GM03348 (cell line): ENCODE measurements at regions not wholly inside any gene's neighbourhood (a gene's known extent, or its start where the extent isn't known, plus 50 kb on each side); places are given as distances from the start of the nearest gene placed in this dataset.

Experiments
- DNase-seq: peaks from one replicate; pipeline ENCODE4 v3.0.0; 2012; ENCODE audit warnings: low spot score

GRCh38 chr13:33518452-33518851 lies 232.9 kb upstream of the STARD13 start:
- DNase-seq = no peak

GRCh38 chr13:33519561-33520467 lies 234.3 kb upstream of the STARD13 start:
- peak; percentile 78 for DNase-seq

- no peak for DNase-seq
These were observed 234.9 kb upstream of the STARD13 start for GRCh38 chr13:33520468-33520839.

DNA sequence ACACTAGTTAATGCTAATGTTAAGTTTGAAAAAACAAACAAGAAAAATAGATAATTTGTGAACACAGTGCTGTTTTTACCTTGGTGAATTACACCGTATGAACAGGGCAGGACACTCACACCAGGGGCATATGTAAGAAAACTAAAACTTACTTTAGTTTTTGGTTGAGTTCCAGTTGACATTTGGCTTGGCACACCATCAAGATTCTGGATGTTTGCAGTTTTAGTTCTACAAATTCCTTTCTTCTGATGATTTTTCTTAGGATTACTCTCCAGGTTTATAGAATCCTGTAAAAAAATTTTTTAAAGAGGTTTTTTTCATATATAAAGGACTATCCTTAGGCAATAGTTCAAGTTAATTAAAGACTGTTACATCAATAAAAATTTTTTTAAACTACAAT lies 238.5 kb upstream of the STARD13 start:
- peak; percentile 36 for DNase-seq

DNA sequence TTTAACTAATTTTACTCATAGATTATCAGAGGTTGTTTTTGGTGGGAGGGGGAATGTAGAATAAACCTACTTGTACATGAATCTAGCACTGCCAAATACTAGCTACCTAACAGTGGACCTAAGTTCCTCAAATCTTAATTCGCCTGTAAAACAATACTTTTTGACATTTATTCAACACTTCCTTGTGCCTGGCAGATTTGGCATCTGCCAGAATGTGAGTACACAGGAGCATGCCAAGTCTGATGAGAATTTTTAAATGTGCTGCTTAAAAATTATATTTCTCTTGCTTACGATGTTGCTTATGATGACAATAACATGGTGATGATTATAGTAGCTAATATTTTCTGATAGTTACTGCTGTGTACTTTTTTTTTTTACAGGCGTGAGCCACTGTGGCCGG lies 240.2 kb upstream of the STARD13 start:
- no peak for DNase-seq

DNA sequence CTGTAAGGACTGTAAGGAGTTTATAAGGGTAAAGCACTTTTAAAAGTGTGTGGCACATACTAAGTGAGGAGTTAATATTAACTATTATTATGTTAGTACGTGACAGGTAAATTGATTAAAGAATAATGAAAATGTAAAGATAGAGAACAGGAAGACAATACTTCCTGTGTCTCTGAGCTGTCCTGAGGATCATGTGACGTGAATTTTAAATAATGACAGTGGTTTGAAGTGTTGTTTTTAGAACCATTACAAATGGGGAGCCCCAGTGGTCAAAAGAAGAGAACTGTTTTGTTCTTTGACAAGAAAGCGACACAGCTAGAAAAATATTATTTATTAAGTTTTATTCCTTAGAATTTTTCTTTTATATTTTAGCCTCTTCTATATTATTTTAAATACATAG lies 241.2 kb upstream of the STARD13 start:
- DNase-seq = no peak

DNA sequence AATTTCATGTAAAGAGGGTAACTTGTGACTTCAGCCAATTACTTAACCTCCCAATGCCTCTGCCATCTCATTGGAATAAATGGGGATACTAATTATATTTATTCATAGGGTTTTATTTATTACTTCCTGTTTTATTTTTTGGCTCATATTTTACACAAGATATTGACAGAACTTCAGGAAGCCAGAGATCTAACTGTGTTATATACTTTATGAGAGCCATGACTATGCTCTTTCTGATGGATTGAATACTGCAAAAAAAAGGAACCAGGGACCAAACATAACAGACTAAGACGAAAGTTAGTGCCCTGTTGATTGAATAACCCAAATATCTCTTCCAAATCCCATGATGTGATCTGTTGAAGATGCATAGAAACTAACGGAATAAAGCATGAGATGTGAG lies 243.3 kb upstream of the STARD13 start:
- no peak for DNase-seq

- DNase-seq = no peak
These were observed 245.9 kb upstream of the STARD13 start for GRCh38 chr13:33531484-33531883.

DNA sequence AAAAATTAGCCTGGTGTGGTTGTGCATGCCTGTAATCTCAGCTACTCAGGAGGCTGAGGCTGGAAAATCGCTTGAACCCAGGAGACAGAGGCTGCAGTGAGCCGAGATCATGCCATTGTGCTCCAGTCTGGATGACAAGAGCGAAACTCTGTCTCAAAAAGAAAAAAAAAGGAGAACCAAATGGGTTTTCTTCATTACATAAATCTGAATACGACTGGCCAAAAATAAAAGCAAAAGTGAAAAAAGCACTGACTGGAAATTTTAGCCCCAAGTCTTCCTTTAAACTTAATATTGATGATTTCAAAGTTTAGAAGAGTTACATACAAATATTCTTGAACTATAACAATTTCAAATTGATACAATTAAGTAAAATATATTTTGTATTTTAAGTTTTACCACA lies 249.5 kb upstream of the STARD13 start:
- DNase-seq = no peak

DNA sequence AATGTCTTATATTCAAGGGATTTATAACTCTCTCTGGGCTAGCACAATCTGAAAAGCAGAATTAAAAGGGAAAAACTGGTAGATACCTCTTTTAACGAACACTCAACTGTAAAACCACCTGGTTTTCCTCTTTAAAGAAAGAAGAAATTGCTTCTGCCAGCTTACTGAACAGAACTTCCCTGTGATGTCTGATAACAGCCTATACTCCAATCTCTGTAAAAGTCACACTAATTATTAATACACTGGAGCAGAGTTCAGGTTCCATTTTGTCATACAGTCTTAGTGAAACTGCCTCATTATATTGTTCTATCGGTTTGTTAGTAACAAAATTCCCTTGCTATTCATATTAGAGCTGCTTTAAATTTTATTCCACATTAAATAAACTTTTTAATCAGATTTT lies 251.0 kb upstream of the STARD13 start:
- no peak for DNase-seq

GRCh38 chr13:33537026-33537425 lies 251.5 kb upstream of the STARD13 start:
- DNase-seq = no peak

DNA sequence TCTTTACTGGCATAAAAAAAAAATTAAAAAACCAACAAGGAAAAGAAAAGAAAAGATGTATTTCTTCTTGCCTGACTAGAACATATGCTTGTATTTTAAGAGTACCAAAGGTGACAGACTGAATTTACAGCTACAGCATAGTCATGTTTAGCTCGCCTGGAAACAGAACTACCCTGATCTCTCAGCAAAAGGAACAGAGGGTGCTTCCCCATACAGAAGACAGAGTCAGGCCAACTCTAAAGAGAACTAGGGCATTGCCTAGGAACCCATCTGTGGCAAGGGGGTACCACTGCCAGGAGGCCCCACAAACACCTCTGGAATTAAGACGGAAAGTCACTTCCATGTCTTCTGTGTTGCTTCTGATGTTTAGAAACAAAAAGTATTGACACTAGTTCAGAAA lies 252.1 kb upstream of the STARD13 start:
- DNase-seq = no peak

GRCh38 chr13:33541456-33541855 lies 255.9 kb upstream of the STARD13 start:
- DNase-seq = no peak

DNA sequence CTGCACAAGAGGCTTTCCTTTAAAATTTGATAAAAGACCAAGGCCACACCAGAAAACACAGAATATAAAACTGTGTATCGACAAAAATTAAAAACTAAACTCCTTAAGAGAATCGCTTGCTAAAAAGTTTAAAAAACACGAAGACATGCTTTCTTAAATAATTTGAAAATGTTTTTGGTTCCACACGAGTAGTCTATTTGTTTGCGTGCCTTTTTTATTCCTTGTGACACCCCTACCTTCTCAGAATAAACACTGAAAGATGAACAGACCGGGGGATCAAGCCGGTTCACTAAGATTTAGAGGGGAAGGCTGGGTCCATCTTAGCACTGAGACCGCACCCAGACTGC lies 256.4 kb upstream of the STARD13 start:
- DNase-seq = no peak

- peak; percentile 97 for DNase-seq
These were observed 256.9 kb upstream of the STARD13 start for GRCh38 chr13:33542309-33543088.

GRCh38 chr13:33543089-33543459 lies 257.5 kb upstream of the STARD13 start:
- DNase-seq = no peak

DNA sequence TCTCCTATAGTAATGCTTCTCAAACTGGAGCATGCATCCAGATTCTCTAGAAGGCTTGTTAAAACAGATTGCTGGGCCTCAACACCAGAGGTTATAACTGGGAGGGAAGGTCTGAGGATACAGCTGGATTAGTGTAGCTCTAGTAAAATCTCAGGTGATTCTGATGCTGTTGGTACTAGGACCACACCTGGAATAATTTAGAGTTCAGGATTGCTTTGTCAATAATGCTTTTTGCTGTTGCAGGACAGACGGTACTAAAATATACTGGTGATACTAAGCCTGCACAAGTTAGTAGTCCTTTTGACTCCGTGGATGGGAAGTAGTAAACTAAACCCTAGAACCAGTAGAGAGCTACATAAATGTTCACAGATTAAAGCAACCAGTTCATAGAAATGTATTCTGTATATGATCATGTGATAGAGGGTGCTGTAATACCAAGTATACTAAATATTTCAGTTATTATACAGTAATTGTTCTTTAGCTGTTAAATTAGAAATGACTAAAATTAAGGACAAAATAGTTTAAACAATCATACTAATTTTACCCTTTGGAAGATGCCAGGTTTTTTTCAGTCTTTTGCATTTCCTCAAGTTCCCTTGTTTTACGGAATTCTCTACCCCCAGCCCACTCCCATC lies 258.2 kb upstream of the STARD13 start:
- DNase-seq = no peak

DNA sequence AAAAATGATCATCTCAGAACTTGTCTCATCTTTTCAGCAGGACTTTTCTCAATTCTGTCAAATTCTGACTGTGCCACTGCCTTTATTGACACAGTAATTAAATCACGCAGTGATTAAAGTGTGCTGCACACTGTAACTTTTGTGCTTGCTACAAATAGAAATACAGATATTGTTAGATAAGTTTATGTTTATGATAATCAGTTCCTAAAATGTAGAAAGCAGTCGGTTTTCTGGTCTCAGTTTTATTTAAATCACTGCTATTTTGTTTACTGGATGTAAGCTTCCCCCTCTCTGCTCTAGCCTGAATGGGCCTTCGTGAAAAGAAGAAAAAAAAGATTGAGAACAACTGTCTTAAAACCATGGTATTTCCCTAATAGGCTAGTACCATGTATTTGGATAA lies 258.8 kb upstream of the STARD13 start:
- no peak for DNase-seq

DNA sequence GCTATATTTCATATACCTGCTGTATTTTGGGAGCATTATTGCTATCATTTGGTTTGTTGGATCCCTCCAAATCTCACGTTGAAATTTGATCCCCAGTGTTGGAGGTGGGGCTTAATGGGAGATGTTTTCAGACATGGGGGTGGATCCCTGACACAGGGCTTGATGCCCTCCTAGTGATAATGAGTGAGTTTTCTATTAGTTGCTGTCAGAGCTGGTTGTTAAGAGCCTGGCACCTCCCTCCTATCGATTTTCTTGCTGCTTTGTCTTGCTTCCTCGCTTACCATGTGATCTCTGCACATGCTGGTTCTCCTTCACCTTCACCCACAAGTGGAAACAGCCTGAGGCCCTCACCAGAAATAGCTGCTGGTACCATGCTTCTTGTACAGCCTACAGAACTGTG lies 259.9 kb upstream of the STARD13 start:
- no peak for DNase-seq

GRCh38 chr13:33547035-33547434 lies 261.5 kb upstream of the STARD13 start:
- no peak for DNase-seq

DNA sequence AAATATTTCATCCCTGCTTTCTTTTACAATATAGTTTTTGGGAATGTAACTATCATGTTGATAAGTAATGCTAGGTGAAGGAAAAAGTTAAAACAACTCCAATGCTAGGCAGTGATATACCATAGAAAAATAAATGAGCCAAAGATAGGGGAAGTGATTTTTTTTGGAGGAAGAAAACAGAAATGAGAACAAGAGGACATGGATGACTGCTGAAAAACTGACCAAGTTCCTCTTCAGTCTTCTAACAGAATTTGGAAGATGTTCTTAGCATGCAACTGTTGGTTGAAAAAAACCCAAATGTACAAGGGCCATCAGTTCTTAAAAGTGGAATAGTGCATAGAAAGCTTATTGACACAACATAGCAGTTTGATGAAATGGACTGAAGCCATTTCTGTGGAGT lies 262.5 kb upstream of the STARD13 start:
- DNase-seq = no peak

- DNase-seq = no peak
These were observed 264.7 kb upstream of the STARD13 start for GRCh38 chr13:33550276-33550675.

DNA sequence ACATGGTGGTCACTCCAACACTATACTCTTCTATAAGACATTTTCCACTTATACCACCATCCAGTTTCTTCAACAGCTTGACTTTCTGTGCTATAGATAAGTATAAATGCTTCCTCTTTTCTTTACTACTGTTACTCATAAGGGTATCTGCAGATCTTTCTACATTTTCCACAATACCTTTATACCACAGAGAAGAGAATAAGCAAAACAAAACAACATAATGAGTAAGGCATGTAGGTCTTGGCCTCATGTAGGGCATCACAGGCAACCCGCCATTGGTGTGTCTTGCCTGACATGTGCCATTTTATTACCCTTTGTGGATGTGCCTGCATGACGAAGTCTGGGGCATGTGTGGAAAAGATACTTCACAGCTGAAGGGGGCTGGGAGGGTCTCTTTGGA lies 265.3 kb upstream of the STARD13 start:
- DNase-seq = no peak
